ENCODE measurements at regions not wholly inside any gene's neighbourhood (a gene's known extent, or its start where the extent isn't known, plus 50 kb on each side); places are given as distances from the start of the nearest gene placed in this dataset.

- ATAC-seq (no peak), DNase-seq (no peak)
- Histone ChIP-seq H3K4me3 (no peak overlapping the region), H3K36me3 (no peaks in the 10 kb centered on the region), H3K9me3 (no peaks in the 10 kb centered on the region), H3K27ac (no peak overlapping the region), H3K4me1 (no peaks in the 10 kb centered on the region), H3K27me3 (no peaks in the 10 kb centered on the region)
- TF ChIP-seq, protein P1, sequence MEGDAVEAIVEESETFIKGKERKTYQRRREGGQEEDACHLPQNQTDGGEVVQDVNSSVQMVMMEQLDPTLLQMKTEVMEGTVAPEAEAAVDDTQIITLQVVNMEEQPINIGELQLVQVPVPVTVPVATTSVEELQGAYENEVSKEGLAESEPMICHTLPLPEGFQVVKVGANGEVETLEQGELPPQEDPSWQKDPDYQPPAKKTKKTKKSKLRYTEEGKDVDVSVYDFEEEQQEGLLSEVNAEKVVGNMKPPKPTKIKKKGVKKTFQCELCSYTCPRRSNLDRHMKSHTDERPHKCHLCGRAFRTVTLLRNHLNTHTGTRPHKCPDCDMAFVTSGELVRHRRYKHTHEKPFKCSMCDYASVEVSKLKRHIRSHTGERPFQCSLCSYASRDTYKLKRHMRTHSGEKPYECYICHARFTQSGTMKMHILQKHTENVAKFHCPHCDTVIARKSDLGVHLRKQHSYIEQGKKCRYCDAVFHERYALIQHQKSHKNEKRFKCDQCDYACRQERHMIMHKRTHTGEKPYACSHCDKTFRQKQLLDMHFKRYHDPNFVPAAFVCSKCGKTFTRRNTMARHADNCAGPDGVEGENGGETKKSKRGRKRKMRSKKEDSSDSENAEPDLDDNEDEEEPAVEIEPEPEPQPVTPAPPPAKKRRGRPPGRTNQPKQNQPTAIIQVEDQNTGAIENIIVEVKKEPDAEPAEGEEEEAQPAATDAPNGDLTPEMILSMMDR (IDR thresholded peaks at IDR 0.05 in 4 of 5, conservative IDR thresholded peaks at IDR 0.05 in 1 of 5), result no peak
- no peak for TF ChIP-seq POLR2A (IDR thresholded peaks at IDR 0.05)
- intact Hi-C loops (cut with DNase I; ENCODE audit: low total_unique reads), result no loop called here
- in situ Hi-C loops (cut with MboI; ENCODE audit: low sequenced_read_pairs in 4 of 4), result no loop called here
These were observed 1626.7 kb upstream of the B3GALT2 start for GRCh38 chr1:194813096-194813495.

- DNase-seq (no peak), ATAC-seq (no peak)
- H3K27ac ChIP-seq, result no peak overlapping the region
- H3K27me3 ChIP-seq, result no peaks in the 10 kb centered on the region
- TF ChIP-seq POLR2A (IDR thresholded peaks at IDR 0.05), result no peak
- TF ChIP-seq, protein P1 (IDR thresholded peaks at IDR 0.05 in 4 of 5, conservative IDR thresholded peaks at IDR 0.05 in 1 of 5), result no peak
- no peaks in the 10 kb centered on the region for H3K4me1 ChIP-seq
- H3K36me3 ChIP-seq, result no peaks in the 10 kb centered on the region
- H3K4me3 ChIP-seq, result no peak overlapping the region
- no peaks in the 10 kb centered on the region for H3K9me3 ChIP-seq
- in situ Hi-C loops (cut with MboI; ENCODE audit: low sequenced_read_pairs in 4 of 4) (no loop called here), intact Hi-C loops (cut with DNase I; ENCODE audit: low total_unique reads) (no loop called here)
These were observed 1623.3 kb upstream of the B3GALT2 start for GRCh38 chr1:194809665-194810064.

GRCh38 chr1:194809215-194809614 lies 1622.8 kb upstream of the B3GALT2 start:
- DNase-seq (no peak), ATAC-seq (no peak)
- intact Hi-C loops (cut with DNase I; ENCODE audit: low total_unique reads) (no loop called here), in situ Hi-C loops (cut with MboI; ENCODE audit: low sequenced_read_pairs in 4 of 4) (no loop called here)
- no peaks in the 10 kb centered on the region for H3K4me1 ChIP-seq
- H3K27ac ChIP-seq, result no peak overlapping the region
- no peak overlapping the region for H3K4me3 ChIP-seq
- no peaks in the 10 kb centered on the region for H3K9me3 ChIP-seq
- TF ChIP-seq, protein P1 (IDR thresholded peaks at IDR 0.05 in 4 of 5, conservative IDR thresholded peaks at IDR 0.05 in 1 of 5), result no peak
- no peak for TF ChIP-seq POLR2A (IDR thresholded peaks at IDR 0.05)
- no peaks in the 10 kb centered on the region for H3K36me3 ChIP-seq
- H3K27me3 ChIP-seq, result no peaks in the 10 kb centered on the region

GRCh38 chr1:194807530-194808220 lies 1621.3 kb upstream of the B3GALT2 start:
- ATAC-seq, result no peak
- Histone ChIP-seq H3K4me3 (no peak overlapping the region), H3K4me1 (no peaks in the 10 kb centered on the region), H3K9me3 (no peaks in the 10 kb centered on the region), H3K27ac (no peak overlapping the region), H3K27me3 (no peaks in the 10 kb centered on the region), H3K36me3 (no peaks in the 10 kb centered on the region)
- in situ Hi-C loops (cut with MboI; ENCODE audit: low sequenced_read_pairs in 4 of 4), result no loop called here
- DNase-seq, result no peak
- TF ChIP-seq, protein P1 (IDR thresholded peaks at IDR 0.05 in 4 of 5, conservative IDR thresholded peaks at IDR 0.05 in 1 of 5), result no peak
- TF ChIP-seq POLR2A (IDR thresholded peaks at IDR 0.05), result no peak
- intact Hi-C loops (cut with DNase I; ENCODE audit: low total_unique reads), result no loop called here

DNA sequence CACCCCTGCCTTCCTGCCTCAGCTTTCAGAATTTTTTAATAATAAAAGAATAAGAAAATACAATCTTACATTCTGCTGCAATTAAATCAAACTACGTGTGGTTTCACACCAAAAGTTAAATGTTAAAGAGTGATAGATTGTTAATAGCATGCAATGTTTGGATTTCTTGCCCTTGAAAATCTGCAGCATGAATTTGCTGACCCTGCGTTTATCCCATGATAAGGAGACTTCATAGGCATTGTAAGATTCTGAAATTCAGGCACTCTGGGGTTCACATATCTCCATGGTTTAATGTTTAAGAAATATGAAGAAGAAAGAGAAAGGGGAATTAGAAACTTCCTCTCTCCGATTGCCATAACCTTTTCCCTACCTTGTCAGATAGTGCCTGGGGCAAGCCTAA lies 1616.2 kb upstream of the B3GALT2 start:
- Histone ChIP-seq H3K9me3 (no peaks in the 10 kb centered on the region), H3K27me3 (no peaks in the 10 kb centered on the region), H3K4me1 (no peaks in the 10 kb centered on the region), H3K27ac (no peak overlapping the region), H3K4me3 (no peak overlapping the region), H3K36me3 (no peaks in the 10 kb centered on the region)
- intact Hi-C loops (cut with DNase I; ENCODE audit: low total_unique reads), result no loop called here
- in situ Hi-C loops (cut with MboI; ENCODE audit: low sequenced_read_pairs in 4 of 4), result no loop called here
- TF ChIP-seq, protein P1 (IDR thresholded peaks at IDR 0.05 in 4 of 5, conservative IDR thresholded peaks at IDR 0.05 in 1 of 5), result no peak
- TF ChIP-seq POLR2A (IDR thresholded peaks at IDR 0.05), result no peak
- DNase-seq (no peak), ATAC-seq (no peak)
